MM.1S (cell line): ENCODE measurements at regions not wholly inside any gene's neighbourhood (a gene's known extent, or its start where the extent isn't known, plus 50 kb on each side); places are given as distances from the start of the nearest gene placed in this dataset.

Source experiments
- EZH2 ChIP-seq: fragments of 300-600 bp; sonication (generic); optimal IDR thresholded peaks from 2 replicates; pipeline ENCODE3; 2017; ENCODE audit warnings: low read depth, mild to moderate bottlenecking, antibody characterized with exemption, low read length, mixed read lengths
- EZH2phosphoT487 ChIP-seq: fragments of 300-600 bp; sonication (generic); IDR thresholded peaks from 2 replicates; pipeline ENCODE4 v1.6.1; 2018; ENCODE audit warnings: antibody characterized with exemption, low read length
- TF ChIP-seq, protein P1 (sequence below): fragments of 300-600 bp; sonication (generic); IDR thresholded peaks from 2 replicates; pipeline ENCODE4 v1.5.1; 2016; ENCODE audit warnings: antibody characterized with exemption, low read length, mixed read lengths

GRCh38 chr5:2877522-2877921 is 126.0 kb upstream of the IRX2 start:
- TF ChIP-seq, protein P1, sequence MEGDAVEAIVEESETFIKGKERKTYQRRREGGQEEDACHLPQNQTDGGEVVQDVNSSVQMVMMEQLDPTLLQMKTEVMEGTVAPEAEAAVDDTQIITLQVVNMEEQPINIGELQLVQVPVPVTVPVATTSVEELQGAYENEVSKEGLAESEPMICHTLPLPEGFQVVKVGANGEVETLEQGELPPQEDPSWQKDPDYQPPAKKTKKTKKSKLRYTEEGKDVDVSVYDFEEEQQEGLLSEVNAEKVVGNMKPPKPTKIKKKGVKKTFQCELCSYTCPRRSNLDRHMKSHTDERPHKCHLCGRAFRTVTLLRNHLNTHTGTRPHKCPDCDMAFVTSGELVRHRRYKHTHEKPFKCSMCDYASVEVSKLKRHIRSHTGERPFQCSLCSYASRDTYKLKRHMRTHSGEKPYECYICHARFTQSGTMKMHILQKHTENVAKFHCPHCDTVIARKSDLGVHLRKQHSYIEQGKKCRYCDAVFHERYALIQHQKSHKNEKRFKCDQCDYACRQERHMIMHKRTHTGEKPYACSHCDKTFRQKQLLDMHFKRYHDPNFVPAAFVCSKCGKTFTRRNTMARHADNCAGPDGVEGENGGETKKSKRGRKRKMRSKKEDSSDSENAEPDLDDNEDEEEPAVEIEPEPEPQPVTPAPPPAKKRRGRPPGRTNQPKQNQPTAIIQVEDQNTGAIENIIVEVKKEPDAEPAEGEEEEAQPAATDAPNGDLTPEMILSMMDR = no peak
- TF ChIP-seq EZH2 (no peak), EZH2phosphoT487 (no peak)
